Colonic mucosa (tissue), 4 donors: ENCODE measurements at regions not wholly inside any gene's neighbourhood (a gene's known extent, or its start where the extent isn't known, plus 50 kb on each side); places are given as distances from the start of the nearest gene placed in this dataset.
"Not testable (repeated sequence)": the region's sequence is repeated elsewhere in the genome, so short reads cannot be mapped to it uniquely, and the experiment has no call there.

Source experiments
- DNase-seq: peaks from one replicate; pipeline ENCODE4 v3.0.0-alpha.2; 2020
- H3K27ac ChIP-seq: fragments of 200-600 bp; one replicate; pipeline ENCODE4 v1.8.0; 2021
- H3K27me3 ChIP-seq: fragments of 200-600 bp; one replicate; pipeline ENCODE4 v1.8.0; 2021
- H3K36me3 ChIP-seq: fragments of 200-600 bp; one replicate; pipeline ENCODE4 v1.8.0; 2021
- H3K4me1 ChIP-seq: fragments of 200-600 bp; one replicate; pipeline ENCODE4 v1.8.0; 2021; ENCODE audit warnings: mild to moderate bottlenecking
- H3K4me3 ChIP-seq: fragments of 200-600 bp; one replicate; pipeline ENCODE4 v1.8.0; 2021
- H3K9ac ChIP-seq, 2 donors: one replicate each; pipeline ENCODE4 v1.7.0; 2013; ENCODE audit warnings: control low read depth in 2 of 2, low read depth in 2 of 2, low read length in 2 of 2
- H3K9me3 ChIP-seq: fragments of 200-600 bp; one replicate; pipeline ENCODE4 v1.8.0; 2021
- intact Hi-C: fragments of 100-400 bp; cut with DNase I; formaldehyde crosslinking; loops from one replicate; pipeline ENCODE4 v1.14.1; 2022
- TF ChIP-seq, protein P1 (sequence below): fragments of 200-600 bp; IDR thresholded peaks from one replicate; pipeline ENCODE4 v1.8.0; 2022; ENCODE audit warnings: antibody characterized with exemption, mild to moderate bottlenecking
- donor health status: healthy.
- donor health status: DM: no; HTN: no; CAD: no.
- donor health status: DM: no; HTN: no; CAD: no.

- Histone ChIP-seq H3K4me3 (no peak overlapping the region), H3K9me3 (peaks cover 3% of the 10 kb centered on the region), H3K27me3 (no peaks in the 10 kb centered on the region), H3K36me3 (no peaks in the 10 kb centered on the region), H3K4me1 (no peaks in the 10 kb centered on the region), H3K9ac (no peak overlapping the region), H3K27ac (no peak overlapping the region)
- intact Hi-C loops, result no loop called here
- TF ChIP-seq, protein P1, sequence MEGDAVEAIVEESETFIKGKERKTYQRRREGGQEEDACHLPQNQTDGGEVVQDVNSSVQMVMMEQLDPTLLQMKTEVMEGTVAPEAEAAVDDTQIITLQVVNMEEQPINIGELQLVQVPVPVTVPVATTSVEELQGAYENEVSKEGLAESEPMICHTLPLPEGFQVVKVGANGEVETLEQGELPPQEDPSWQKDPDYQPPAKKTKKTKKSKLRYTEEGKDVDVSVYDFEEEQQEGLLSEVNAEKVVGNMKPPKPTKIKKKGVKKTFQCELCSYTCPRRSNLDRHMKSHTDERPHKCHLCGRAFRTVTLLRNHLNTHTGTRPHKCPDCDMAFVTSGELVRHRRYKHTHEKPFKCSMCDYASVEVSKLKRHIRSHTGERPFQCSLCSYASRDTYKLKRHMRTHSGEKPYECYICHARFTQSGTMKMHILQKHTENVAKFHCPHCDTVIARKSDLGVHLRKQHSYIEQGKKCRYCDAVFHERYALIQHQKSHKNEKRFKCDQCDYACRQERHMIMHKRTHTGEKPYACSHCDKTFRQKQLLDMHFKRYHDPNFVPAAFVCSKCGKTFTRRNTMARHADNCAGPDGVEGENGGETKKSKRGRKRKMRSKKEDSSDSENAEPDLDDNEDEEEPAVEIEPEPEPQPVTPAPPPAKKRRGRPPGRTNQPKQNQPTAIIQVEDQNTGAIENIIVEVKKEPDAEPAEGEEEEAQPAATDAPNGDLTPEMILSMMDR, result no peak
- DNase-seq, result no peak
Measured at GRCh38 chr21:28167366-28167765, 825.3 kb downstream of the LTN1 start.

DNA sequence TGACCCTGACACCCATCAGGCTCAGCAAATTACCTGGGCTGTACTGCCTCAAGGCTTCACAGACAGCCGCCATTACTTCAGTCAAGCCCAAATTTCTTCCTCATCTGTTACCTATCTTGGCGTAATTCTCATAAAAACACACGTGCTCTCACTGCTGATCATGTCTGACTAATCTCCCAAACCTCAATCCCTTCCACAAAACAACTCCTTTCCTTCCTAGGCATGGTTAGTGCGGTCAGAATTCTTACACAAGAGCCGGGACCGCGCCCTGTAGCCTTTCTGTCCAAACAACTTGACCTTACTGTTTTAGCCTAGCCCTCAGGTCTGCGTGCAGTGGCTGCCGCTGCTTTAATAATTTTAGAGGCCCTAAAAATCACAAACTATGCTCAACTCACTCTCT is 828.2 kb downstream of the LTN1 start:
- intact Hi-C loops, DNase-seq: not testable (repeated sequence)

GRCh38 chr21:28162052-28162451 is 830.6 kb downstream of the LTN1 start:
- H3K4me1 ChIP-seq, DNase-seq, H3K27me3 ChIP-seq, H3K9me3 ChIP-seq, intact Hi-C loops, H3K27ac ChIP-seq, H3K4me3 ChIP-seq, H3K36me3 ChIP-seq, H3K9ac ChIP-seq: not testable (repeated sequence)

More for the DNA sequence above, 828.2 kb downstream of the LTN1 start:
- not testable (repeated sequence) for H3K9me3 ChIP-seq, H3K4me3 ChIP-seq, H3K27ac ChIP-seq, H3K27me3 ChIP-seq, H3K36me3 ChIP-seq, H3K4me1 ChIP-seq, H3K9ac ChIP-seq

DNA sequence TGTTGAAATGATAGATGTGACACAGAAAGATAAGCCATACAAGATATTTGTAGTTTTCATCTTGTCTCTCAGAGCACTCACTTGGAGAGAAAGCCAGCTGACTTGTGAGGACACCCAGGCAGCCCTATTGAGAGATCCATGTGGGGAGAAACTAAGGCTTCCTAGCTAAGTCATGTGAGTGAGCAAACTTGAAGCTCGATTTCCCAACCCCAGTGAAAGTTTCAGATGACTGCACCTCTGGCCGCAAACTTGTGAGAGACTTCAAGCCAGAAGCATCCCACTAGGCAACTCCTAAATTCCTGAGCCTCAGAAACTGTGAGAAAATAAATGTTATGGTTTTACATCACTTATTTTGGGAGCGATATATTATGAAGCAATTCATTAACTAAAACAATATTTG is 832.3 kb downstream of the LTN1 start:
- Histone ChIP-seq H3K9ac (no peak overlapping the region), H3K27me3 (no peaks in the 10 kb centered on the region), H3K36me3 (no peaks in the 10 kb centered on the region), H3K4me3 (no peak overlapping the region), H3K4me1 (no peaks in the 10 kb centered on the region), H3K9me3 (no peaks in the 10 kb centered on the region), H3K27ac (no peak overlapping the region)
- DNase-seq, result no peak
- TF ChIP-seq, protein P1, result no peak
- intact Hi-C loops, result no loop called here

DNA sequence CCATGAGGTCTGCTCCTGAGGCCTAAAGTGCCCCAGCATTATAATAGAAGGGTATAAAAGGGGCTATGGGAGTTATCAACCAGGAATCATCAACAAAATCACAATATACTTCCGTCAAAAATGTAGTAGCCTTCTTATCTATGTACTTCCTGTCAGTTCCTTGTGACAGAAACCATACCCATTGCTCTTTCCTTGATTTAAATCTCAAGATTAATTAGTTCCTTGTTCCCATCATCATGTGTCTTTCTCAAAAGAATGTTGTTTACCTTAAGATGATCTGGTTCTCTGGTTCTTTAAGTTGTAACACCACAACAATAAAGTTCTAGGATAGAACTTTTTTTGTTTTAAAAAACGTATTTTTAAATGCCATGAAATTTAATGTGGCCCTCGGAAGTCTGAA is 833.3 kb downstream of the LTN1 start:
- H3K9ac ChIP-seq, result no peak overlapping the region
- no peaks in the 10 kb centered on the region for H3K27me3 ChIP-seq
- no peaks in the 10 kb centered on the region for H3K36me3 ChIP-seq
- H3K9me3 ChIP-seq, result no peaks in the 10 kb centered on the region
- TF ChIP-seq, protein P1, result no peak
- no peak overlapping the region for H3K27ac ChIP-seq
- no peak for DNase-seq
- H3K4me3 ChIP-seq, result no peak overlapping the region
- intact Hi-C loops, result no loop called here
- H3K4me1 ChIP-seq, result no peaks in the 10 kb centered on the region

GRCh38 chr21:28156590-28156989 is 836.1 kb downstream of the LTN1 start:
- H3K27me3 ChIP-seq, result no peaks in the 10 kb centered on the region
- intact Hi-C loops, result no loop called here
- DNase-seq, result no peak
- TF ChIP-seq, protein P1, result no peak
- H3K9me3 ChIP-seq, result no peaks in the 10 kb centered on the region
- no peaks in the 10 kb centered on the region for H3K4me1 ChIP-seq
- no peaks in the 10 kb centered on the region for H3K36me3 ChIP-seq
- no peak overlapping the region for H3K27ac ChIP-seq
- no peak overlapping the region for H3K9ac ChIP-seq
- no peak overlapping the region for H3K4me3 ChIP-seq

GRCh38 chr21:28154121-28154520 is 838.6 kb downstream of the LTN1 start:
- intact Hi-C loops, result no loop called here
- TF ChIP-seq, protein P1, result no peak
- H3K9ac ChIP-seq, result no peak overlapping the region

More at GRCh38 chr21:28154121-28154520, 838.6 kb downstream of the LTN1 start:
- no peak overlapping the region for H3K27ac ChIP-seq
- H3K27me3 ChIP-seq, result no peaks in the 10 kb centered on the region
- no peaks in the 10 kb centered on the region for H3K9me3 ChIP-seq
- H3K4me1 ChIP-seq, result no peaks in the 10 kb centered on the region
- no peaks in the 10 kb centered on the region for H3K36me3 ChIP-seq
- H3K4me3 ChIP-seq, result no peak overlapping the region
- DNase-seq, result no peak
